ENCODE measurements at regions not wholly inside any gene's neighbourhood (a gene's known extent, or its start where the extent isn't known, plus 50 kb on each side); places are given as distances from the start of the nearest gene placed in this dataset.
A peak's percentile ranks its signal among the peaks of the same experiment; 100 is the strongest.

- DNase-seq (ENCODE audit: low read depth): no peak
- H3K4me3 ChIP-seq (ENCODE audit: low read depth, low read length): no peak overlapping the region
- TF ChIP-seq CTCF (IDR thresholded peaks at IDR 0.05; ENCODE audit: low read depth, low read length) (no peak), MAX (IDR thresholded peaks at IDR 0.05; ENCODE audit: low read depth, low read length) (no peak)
Observed at GRCh38 chr7:85757348-85757747, 570.5 kb upstream of the SEMA3D start.

GRCh38 chr7:85750454-85750949, 563.6 kb upstream of the SEMA3D start:
- peak; percentile 62 for DNase-seq (ENCODE audit: low read depth)
- H3K4me3 ChIP-seq (ENCODE audit: low read depth, low read length): no peak overlapping the region
- no peak for TF ChIP-seq POLR2A (IDR thresholded peaks at IDR 0.05; ENCODE audit: extremely low read depth, insufficient read length)
- TF ChIP-seq CTCF (IDR thresholded peaks at IDR 0.05; ENCODE audit: low read depth, low read length): peak; percentile 91
- TF ChIP-seq MAX (IDR thresholded peaks at IDR 0.05; ENCODE audit: low read depth, low read length): peak; percentile 53

GRCh38 chr7:85749696-85750453, 563.0 kb upstream of the SEMA3D start:
- no peak for TF ChIP-seq CTCF (IDR thresholded peaks at IDR 0.05; ENCODE audit: low read depth, low read length)
- TF ChIP-seq POLR2A (IDR thresholded peaks at IDR 0.05; ENCODE audit: extremely low read depth, insufficient read length): no peak
- no peak for TF ChIP-seq MYC (IDR thresholded peaks at IDR 0.05; ENCODE audit: low read depth, low read length)
- no peak for TF ChIP-seq MAX (IDR thresholded peaks at IDR 0.05; ENCODE audit: low read depth, low read length)
- peak; percentile 15 for DNase-seq (ENCODE audit: low read depth)
- no peak overlapping the region for H3K4me3 ChIP-seq (ENCODE audit: low read depth, low read length)

- no peak for DNase-seq (ENCODE audit: low read depth)
- no peak overlapping the region for H3K4me3 ChIP-seq (ENCODE audit: low read depth, low read length)
- TF ChIP-seq MAX (IDR thresholded peaks at IDR 0.05; ENCODE audit: low read depth, low read length) (no peak), POLR2A (IDR thresholded peaks at IDR 0.05; ENCODE audit: extremely low read depth, insufficient read length) (no peak), CTCF (IDR thresholded peaks at IDR 0.05; ENCODE audit: low read depth, low read length) (no peak), MYC (IDR thresholded peaks at IDR 0.05; ENCODE audit: low read depth, low read length) (no peak)
Observed at GRCh38 chr7:85748861-85749260, 562.0 kb upstream of the SEMA3D start.

GRCh38 chr7:85737426-85737825, 550.6 kb upstream of the SEMA3D start:
- no peak for TF ChIP-seq POLR2A (IDR thresholded peaks at IDR 0.05; ENCODE audit: extremely low read depth, insufficient read length)
- no peak for TF ChIP-seq CTCF (IDR thresholded peaks at IDR 0.05; ENCODE audit: low read depth, low read length)
- TF ChIP-seq MAX (IDR thresholded peaks at IDR 0.05; ENCODE audit: low read depth, low read length): no peak
- no peak for TF ChIP-seq MYC (IDR thresholded peaks at IDR 0.05; ENCODE audit: low read depth, low read length)
- H3K4me3 ChIP-seq (ENCODE audit: low read depth, low read length): no peak overlapping the region
- DNase-seq (ENCODE audit: low read depth): no peak

All from NB4 (cell line).